GM18867 (cell line): ENCODE measurements at regions not wholly inside any gene's neighbourhood (a gene's known extent, or its start where the extent isn't known, plus 50 kb on each side); places are given as distances from the start of the nearest gene placed in this dataset.
A peak's percentile ranks its signal among the peaks of the same experiment; 100 is the strongest.

Source experiments
- ATAC-seq: cut with Tn5 transposase; IDR thresholded peaks from one replicate; pipeline ENCODE4 v1.9.1; 2021; ENCODE audit warnings: mild to moderate bottlenecking, moderate library complexity; ENCODE audit not compliant: unreplicated experiment

GRCh38 chr2:33890686-33891085 is 291.6 kb upstream of the FAM98A start:
- ATAC-seq: no peak

DNA sequence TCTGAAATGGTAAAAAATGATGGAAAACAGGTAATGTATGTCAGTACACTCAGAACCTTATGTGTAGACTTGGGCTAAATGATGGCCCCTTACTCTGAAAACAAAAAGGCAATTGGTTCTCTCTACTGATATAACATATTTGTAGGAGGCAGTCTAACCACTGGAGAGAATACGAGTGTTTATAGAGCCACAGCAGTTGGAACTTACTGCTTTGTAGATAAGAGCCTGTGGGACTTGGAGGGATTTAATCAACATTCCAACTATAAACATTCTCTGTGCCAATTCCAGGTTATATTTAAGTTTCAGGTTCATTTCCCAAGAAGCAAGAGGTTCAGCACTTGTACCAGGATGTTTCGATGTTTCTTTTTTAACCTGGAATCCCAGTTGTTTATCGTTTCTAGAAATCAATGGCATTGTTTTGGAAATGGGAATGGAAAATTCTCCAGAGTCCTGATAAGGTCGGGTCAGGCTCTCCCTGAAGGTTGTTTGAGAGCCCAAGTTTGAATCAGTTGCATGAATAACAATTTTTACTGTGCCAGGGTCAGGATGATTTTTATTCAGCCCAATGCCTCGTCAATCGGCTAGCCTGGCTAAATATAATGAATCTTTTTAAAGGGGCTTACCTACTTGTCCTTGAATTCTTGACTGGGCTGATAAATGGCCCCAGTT is 278.4 kb upstream of the FAM98A start:
- no peak for ATAC-seq

DNA sequence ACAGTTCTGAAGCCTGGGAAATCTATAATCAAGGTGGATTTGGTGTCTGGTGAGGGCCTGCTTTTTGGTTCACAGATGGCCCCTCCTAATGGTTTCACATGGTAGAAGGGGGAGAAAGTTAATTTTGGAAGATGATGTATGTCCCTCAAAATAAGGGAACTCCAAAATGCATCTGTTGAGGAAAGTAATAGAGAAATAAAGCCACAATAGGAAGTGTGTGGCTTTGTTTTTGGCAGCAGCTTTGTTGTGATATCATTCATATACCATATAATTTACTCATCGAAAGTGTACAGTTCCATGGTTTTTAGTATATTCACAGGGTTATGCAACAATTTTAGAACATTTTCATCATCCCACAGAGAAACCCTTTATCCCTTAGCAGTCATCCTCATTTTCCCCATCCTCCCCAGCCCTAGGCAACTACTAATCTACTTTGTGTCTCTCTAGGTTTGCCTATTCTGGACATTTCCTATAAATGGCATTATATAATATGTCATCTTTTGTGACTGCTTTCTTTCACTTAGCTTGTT is 274.0 kb upstream of the FAM98A start:
- no peak for ATAC-seq

DNA sequence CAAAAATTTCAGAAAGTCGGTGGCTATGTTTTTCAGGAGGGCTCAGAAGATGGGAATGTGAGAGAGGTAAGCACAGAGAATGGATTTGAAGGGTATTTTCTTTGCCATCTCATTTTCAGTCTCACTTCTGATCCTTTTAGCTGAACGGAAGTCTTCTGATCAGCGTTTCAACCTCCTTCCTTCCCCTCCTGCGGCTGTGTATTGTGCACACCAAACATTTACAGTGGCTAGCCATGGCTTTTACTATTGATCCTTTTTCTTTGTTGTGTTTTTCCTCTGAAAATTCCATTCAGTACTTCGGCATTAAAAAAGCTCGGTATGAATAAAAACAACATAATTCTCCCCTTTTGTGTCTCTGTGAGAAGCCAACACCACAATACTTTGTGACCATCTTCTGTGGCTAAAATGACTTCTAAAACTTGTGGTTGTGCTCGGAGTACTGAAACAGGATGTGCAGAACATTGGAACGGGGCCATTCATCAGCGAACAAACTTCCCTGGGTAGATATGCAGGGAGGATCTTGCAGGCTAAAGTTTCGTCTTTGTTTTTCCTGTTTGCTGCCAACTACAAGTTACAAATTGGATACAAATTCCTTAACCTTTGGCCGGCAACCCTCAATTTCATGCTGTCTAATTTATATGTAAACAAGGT is 260.8 kb upstream of the FAM98A start:
- no peak for ATAC-seq

DNA sequence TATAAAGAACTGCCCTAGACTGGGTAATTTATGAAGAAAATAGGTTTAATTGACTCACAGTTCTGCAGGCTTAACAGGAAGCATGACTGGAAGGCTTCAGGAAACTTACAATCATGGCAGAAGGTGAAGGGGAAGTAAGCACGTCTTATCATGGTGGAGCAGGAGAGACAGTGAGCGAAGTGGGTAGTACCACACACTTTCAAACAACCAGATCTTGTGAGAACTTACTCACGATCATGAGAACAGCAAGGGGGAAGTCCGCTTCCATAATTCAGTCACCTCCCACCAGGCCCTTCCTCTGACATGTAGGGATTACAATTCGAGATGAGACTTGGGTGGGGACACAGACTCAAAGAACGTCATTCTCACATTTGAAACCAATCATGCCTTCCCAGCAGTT is 260.1 kb upstream of the FAM98A start:
- ATAC-seq: no peak

- no peak for ATAC-seq
These were observed 249.4 kb upstream of the FAM98A start for GRCh38 chr2:33848486-33848885.

DNA sequence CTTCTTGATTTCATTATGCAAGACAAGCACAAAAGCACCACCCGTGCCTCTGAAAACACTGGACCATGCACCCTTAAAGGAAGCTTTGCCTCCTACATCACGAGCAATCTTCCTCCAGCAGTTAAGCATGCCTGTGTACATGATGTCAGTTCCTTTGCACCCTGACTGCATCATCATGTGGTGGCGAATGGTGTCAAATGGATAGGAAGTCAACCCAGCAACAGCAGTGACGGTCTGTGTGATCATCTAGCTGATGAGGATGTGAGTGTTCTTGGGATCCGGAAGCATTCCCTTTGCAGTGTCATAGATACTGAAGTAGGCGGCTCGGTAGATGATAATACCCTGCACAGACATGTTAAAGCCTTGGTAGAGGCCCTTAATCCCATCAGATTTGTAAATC is 240.7 kb upstream of the FAM98A start:
- no peak for ATAC-seq

DNA sequence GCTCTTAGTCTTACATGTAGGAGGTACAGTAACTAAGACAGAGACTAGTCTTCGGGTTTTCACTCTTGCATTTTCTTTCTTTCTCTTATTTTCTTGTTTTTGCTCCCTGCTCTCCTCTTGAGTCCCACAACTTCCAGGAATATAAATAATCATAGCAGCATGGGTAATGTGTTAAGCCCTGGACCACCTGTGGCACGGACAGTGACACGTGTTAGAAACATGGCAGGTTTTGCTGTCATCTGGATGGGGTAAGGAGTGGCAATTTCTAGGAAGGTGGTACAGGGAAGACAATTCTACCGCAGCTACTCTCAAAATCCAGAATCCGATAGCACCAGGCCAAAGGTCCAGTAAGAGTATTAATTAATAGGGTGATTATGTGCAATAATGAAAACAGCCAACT is 237.5 kb upstream of the FAM98A start:
- ATAC-seq: no peak

DNA sequence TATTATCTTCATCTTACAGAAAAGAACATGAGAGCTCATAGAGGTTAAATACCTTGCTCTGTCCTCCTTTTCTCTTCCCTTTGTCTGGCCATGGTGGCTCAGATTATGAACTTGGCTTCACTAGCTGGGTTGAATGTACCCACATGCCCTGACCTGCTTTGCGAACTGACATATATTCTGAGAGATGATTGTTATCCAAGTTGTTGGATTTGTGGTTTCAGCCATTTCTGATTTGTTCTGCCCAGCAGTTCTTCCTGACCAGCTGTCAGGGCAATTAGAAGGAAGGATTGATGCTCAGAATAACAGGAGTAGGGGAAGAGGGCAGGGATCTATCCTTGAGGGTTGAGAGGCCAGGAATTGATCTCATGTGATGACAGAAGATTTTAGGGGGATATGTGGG is 236.8 kb upstream of the FAM98A start:
- no peak for ATAC-seq

GRCh38 chr2:33822964-33823363 is 223.9 kb upstream of the FAM98A start:
- ATAC-seq: no peak

DNA sequence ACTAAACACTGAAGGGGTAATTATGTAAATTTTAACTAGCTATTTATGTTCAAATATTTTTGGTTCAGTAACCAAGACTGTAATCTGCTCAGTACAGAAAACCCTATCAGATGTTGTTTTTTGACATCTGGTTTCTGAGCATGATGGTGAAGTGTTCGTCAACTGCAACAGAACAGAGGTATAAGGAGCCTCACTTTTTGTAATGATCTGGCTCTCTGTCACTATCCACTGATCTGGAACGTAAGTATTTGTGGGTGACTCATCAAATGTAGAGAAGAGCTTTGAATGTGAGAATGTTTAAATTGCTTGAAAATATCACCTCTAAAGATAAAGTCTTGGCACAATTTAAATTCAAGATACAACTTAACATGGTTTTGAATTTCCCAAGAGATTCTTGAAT is 213.6 kb upstream of the FAM98A start:
- no peak for ATAC-seq

DNA sequence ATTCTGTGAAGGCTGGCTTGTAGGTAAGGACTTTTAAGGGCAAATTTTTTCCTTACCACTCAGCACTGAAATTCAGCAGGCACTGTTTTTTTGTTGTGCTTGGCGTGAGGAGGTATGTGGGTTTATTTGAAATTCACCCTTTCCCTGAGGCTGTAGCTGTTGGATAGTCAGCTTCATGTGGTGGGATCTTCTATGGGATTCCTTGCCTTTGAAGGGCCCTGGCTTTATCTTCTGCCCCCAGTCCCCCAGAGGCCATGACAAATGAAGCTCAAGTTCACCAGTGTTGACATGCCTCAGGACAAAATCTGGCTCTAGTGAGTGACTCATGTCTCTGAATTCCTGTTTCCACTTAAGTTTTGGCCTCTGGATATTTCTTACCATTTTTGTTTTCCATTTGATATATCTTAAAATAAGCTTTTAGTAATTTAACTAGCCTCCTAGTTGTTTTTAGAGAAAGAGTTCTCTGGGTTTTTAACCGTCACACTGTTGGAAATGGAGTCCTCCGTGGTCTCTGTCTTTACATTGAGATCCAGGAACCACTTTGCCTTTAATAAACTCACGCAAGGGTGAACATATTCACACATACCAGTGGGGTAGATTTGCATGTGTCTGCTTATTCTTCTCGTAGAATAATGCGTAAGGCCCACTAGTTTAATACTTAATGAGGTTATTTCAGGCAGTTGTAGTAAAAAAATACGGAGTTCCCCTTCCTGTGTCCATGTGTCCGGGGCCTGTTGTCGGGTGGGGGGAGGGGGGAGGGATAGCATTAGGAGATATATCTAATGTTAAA is 211.1 kb upstream of the FAM98A start:
- ATAC-seq: no peak

- ATAC-seq: no peak
These were observed 206.9 kb upstream of the FAM98A start for GRCh38 chr2:33806041-33806440.

GRCh38 chr2:33804155-33804554 is 205.1 kb upstream of the FAM98A start:
- no peak for ATAC-seq

GRCh38 chr2:33796511-33796910 is 197.4 kb upstream of the FAM98A start:
- ATAC-seq: no peak

DNA sequence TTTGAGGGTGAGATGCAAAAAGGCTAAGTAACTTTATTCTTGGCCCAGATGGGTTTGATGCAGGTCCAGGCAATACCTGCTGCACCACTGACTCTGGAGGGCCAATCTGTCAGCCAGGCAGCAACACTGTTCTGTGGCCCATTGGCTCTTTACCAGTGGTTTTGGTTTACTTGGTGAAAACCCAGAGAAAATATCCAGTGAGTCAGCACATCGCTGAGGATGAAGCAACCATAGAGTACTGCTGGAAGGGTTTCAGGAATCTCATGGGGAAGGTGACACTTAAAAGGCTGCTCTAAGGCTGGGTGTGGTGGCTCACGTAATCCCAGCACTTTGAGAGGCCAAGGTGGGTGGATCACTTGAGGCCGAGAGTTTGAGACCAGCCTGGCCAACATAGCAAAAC is 192.5 kb upstream of the FAM98A start:
- no peak for ATAC-seq

DNA sequence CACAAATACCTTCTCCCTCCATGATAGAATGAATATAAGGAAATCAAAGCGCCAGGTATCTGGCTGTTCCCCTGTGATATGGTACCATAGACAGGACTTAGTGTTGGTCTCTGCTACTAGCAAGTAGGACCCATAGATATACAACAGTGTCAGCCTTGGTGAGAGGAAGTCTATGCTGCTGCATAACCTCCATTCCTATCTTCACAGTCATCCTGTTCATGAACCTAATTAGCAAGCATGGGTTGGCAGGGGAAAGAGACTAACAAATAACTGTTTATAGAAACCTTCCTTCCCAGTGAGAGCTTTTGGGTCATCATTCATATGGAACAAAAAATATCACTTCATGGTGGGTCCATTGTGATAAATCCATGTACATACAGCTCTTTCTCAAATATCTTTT is 188.9 kb upstream of the FAM98A start:
- ATAC-seq: no peak

GRCh38 chr2:33786881-33787280 is 187.8 kb upstream of the FAM98A start:
- ATAC-seq: no peak

- ATAC-seq: peak; percentile 93
These were observed 186.4 kb upstream of the FAM98A start for GRCh38 chr2:33785201-33786106.

- ATAC-seq: peak; percentile 8
These were observed 185.4 kb upstream of the FAM98A start for GRCh38 chr2:33784488-33784887.
